AG10803 (cell line): ENCODE measurements at regions not wholly inside any gene's neighbourhood (a gene's known extent, or its start where the extent isn't known, plus 50 kb on each side); places are given as distances from the start of the nearest gene placed in this dataset.

Experiments used
- DNase-seq: peaks from one replicate; pipeline ENCODE4 v3.0.0; 2010; ENCODE audit warnings: low read depth
- H3K4me3 ChIP-seq: 2 replicates; pipeline ENCODE4 v1.5.1; 2011; ENCODE audit warnings: mild to moderate bottlenecking, low read length, control low read depth
- TF ChIP-seq, protein P1 (sequence below): conservative IDR thresholded peaks from 2 replicates; pipeline ENCODE4 v1.5.1; 2011; ENCODE audit warnings: mild to moderate bottlenecking, low read length, control low read depth, inconsistent platforms

DNA sequence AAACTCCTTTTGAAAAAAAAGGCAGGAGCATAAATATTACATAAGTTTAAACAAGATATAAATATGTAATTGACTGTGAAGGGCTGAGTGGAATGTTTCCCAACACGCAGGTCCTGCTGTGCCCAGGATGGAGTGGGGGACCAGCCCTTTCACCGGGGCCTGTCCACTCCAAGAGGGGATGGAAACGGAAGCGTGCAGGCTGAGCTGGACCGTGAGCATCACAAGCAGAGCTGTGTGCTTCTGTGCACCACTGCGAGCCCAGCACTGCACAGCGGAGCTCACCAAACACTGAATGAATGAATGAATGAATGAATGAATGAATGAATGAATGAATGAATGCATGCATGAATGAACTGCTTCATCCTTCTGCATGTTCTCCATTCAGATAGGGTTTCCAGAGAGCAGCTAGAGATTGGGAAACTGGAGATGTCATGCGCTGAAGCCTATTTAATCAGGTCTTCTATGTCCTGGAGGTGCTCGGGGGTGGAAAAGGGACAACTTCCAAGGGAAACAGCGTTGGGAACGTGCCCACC is 157.7 kb downstream of the ANKRD60 start:
- H3K4me3 ChIP-seq, result no peak overlapping the region
- TF ChIP-seq, protein P1, sequence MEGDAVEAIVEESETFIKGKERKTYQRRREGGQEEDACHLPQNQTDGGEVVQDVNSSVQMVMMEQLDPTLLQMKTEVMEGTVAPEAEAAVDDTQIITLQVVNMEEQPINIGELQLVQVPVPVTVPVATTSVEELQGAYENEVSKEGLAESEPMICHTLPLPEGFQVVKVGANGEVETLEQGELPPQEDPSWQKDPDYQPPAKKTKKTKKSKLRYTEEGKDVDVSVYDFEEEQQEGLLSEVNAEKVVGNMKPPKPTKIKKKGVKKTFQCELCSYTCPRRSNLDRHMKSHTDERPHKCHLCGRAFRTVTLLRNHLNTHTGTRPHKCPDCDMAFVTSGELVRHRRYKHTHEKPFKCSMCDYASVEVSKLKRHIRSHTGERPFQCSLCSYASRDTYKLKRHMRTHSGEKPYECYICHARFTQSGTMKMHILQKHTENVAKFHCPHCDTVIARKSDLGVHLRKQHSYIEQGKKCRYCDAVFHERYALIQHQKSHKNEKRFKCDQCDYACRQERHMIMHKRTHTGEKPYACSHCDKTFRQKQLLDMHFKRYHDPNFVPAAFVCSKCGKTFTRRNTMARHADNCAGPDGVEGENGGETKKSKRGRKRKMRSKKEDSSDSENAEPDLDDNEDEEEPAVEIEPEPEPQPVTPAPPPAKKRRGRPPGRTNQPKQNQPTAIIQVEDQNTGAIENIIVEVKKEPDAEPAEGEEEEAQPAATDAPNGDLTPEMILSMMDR, result no peak
- no peak for DNase-seq

DNA sequence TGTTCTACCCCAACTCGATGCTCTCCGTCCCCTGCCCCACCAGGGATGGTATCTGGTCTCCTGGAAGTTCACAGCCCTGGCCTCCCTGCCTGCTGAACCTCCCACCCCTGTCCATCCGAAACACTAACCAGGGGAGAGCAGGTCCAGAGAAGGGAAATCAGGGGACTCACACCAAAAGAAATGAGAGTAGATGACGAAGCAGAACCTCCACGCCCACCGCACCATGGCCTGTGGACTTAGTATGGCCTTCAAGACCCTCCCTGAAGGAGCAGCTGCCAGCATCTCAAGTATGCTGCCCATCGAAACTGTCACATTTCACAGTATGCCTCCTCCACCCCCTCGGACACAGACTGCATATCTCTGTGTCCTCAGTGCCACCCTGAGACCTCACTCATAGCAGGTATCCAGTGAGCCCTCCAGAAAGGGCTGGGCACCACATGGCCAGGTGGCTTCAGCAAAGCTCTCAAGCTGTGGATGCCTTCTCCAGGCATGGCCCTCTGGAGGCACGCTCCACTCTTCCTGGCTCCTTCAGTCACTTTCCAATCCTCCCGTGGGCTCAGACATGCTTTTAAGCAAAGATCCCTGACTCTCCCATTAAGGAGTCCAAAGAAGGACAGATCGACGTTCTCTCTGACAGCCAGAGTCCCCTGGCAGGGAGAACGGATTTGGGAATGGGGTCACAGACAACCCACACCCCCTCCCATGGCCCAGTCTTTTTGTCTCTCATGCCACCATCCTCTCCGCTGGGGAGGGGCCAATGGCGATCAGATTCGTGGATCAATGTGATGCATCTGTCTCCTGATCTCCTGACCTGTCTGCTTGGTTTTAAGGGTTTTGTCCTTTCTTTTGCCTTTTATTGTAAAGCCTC is 158.4 kb downstream of the ANKRD60 start:
- TF ChIP-seq, protein P1, result no peak
- DNase-seq, result no peak
- no peak overlapping the region for H3K4me3 ChIP-seq

DNA sequence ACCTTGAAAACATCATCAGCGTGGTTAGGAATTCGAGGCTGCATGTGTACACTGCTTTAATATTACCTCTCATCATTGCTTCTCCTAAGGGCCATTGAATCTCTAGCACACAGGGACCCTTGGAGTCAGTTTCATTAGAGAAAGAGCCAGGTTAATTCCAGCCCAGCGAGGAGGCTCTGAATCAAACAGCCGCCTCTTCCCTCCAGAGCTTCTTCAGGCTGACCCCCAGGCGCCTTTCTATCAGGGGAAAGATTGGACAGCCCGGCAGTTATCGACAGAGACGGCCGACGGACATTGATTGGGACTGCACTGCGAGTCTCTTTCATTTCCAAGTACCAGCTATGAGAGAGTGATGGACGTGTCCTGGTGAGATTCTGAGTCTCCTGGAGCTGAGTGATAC is 159.2 kb downstream of the ANKRD60 start:
- TF ChIP-seq, protein P1, result no peak
- no peak overlapping the region for H3K4me3 ChIP-seq
- DNase-seq, result no peak

DNA sequence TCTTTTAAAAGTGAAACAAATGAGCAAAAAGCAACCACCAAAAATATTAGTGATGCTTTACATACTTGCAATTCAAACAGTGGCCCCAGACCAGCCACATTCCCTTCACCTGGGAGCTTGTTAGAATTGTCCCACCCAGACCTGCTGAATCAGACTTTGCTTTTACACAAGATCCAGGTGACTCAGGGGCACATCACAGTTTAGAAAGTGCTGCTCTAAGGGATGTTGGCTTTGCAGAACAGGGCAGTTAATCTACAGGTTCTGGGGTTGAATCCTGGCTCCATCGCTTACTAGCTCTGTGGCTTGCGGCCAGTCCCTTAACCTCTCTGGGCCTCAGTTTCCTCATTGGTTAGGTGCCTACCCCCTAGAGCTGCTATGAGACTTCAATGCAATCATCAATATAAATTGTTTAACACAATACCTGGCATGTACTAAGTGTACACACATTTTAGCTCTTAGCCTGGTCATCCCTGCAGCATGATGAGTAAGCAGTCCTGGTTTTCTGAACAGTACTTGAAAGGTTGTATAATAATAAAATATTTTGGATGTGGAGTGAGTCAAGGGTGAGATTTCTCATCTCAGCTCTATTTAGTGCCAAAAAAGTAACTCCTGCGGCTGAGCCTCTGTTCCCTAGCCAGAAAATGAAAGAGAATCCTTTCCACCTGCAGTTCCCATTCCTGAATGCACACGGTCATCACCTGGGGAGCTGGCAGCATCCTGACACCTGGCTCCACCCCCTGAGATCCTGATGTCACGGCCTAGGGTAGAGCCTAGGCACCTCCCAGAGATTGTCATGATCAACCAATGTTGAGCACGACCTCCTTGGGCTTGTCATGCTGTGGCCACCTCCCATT is 162.7 kb downstream of the ANKRD60 start:
- peak; percentile 63 for DNase-seq
- TF ChIP-seq, protein P1, result no peak

DNA sequence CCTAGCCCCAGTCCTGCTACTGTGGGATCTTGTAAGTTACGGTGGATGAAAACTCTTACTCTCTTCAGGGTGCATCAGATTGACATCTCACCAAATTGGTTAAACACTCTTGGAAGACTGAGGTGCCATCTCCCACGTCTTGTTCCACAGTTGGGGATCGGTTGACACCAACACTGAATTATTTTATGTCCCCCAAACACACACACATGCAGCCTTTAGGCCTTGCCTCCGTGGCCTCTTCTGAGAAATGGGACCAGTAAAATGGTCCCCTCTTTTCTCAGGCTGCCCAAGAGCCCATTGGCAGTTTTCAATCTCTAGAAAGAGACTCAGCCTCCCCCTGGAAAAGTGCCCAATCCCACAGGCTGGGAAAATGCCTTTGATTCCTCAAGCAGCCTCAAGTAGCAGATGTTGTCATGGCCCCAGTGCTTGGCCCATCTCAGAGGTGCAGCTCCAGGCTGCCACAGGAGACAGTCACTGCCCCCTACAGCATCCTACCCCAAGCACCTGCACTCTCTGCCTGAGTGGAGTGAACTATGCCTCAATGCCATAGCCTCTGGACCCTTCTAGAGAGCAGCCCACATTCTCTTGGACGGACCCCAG is 163.9 kb downstream of the ANKRD60 start:
- TF ChIP-seq, protein P1, result no peak
- no peak for DNase-seq
- H3K4me3 ChIP-seq, result no peak overlapping the region

More for the DNA sequence above, 162.7 kb downstream of the ANKRD60 start:
- H3K4me3 ChIP-seq, result no peak overlapping the region

DNA sequence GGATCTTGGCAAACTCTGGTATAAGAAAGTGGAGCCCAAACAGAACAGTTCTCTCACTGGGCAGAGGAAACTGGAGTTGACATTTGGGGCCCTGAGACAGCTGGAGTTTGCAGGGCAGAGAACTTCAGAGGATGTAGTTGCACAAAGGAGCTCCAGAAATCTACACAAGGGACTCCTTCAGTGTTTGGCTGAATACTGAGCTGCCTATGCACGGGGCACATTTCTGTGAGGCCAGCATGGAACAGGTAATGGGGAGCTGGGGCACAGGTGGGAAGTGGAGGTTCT is 169.3 kb downstream of the ANKRD60 start:
- no peak for DNase-seq
- TF ChIP-seq, protein P1, result no peak

More for the DNA sequence above, 169.3 kb downstream of the ANKRD60 start:
- H3K4me3 ChIP-seq, result no peak overlapping the region
